ENCODE measurements at regions not wholly inside any gene's neighbourhood (a gene's known extent, or its start where the extent isn't known, plus 50 kb on each side); places are given as distances from the start of the nearest gene placed in this dataset.

DNA sequence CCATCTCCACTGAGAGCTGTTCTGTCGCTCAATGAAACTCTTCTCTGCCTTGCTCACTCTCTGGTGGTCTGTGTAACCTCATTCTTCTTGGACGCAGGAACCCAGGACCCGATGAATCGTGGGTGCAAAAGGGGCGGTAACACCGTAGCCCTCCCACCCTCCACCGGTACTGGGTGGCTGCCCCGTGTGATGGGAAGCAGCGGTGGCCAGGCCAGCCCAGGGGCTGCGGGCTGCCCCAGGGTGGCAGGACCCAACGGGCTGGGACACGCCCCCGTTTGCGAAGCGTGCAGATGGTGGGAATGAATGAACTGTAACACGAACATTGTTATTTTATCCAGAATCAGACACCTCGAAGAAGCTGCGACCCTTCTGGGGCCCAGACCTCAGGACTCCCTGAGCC is 92.3 kb upstream of the BACE2 start:
- DNase-seq (ENCODE audit: low read depth in 2 of 2), result no peak

DNA sequence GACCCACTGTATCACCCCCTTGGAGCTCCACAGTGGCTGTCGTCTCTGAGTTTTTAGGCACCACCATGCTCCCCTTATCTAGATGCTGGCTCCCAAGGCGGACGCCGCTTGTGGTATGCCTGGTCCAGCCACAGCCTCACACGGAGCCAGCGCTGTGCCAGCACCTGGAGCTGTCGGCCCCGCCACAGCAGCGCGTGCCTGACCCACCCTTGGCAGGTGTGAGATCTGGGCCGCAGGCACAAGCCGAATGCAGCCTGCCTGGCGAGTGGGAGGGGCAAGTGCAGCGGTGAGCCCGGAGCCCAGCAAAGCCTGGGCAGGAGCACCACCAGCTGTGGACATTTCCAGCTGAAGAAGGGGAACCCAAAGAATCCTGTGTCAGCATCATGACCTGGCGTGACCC is 91.9 kb upstream of the BACE2 start:
- no peak for DNase-seq (ENCODE audit: low read depth in 2 of 2)

DNA sequence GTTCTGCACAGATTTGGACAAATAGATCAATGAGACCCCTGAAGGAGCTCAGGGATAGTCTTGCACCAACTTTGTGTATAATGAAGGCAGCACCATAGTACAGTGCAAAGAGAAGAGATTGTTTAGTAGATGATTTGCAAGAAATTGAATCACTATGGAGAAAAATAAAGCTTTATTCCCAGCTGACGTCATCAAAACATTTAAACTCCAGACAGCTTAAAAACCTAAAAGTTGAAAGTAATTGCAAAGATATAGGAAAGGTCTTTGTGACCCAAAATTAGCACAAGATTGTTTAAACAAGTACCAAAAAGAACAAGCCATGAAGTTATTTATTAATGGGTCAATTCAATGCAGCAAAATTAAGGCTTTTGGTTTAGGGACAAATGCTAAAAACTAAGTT is 88.8 kb upstream of the BACE2 start:
- DNase-seq (ENCODE audit: low read depth in 2 of 2), result no peak

DNA sequence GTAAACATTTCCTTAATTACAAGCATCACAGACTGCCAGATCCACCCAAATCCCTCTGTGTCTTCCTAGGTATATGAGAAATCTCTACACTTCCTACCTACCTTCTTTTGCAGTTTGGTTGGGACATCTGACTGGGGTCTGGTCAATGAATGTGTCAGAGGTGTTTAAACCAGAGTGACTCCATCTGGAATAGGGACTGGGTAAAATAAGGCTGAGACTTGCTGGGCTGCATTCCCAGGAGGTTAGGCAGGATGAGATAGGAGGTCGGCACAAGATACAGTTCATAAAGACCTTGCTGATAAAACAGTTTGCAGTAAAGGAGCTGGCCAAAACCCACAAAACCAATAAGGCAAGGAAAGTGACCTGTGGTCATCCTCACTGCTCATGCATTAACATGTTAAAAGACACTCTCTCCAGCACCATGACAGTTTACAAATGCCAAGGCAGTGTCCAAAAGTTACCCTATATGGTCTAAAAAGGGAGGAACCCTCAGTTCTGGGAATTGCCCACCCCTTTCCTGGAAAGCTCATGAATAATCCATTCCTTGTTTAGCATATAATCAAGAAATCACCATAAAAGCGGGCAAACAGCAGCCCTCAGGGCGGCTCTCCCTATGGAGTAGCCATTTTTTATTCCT is 87.4 kb upstream of the BACE2 start:
- DNase-seq (ENCODE audit: low read depth in 2 of 2), result no peak

- no peak for DNase-seq (ENCODE audit: low read depth in 2 of 2)
These were observed 81.4 kb upstream of the BACE2 start for GRCh38 chr21:41086569-41086968.

- DNase-seq (ENCODE audit: low read depth in 2 of 2), result no peak
These were observed 77.0 kb upstream of the BACE2 start for GRCh38 chr21:41090981-41091380.

- no peak for DNase-seq (ENCODE audit: low read depth in 2 of 2)
These were observed 76.3 kb upstream of the BACE2 start for GRCh38 chr21:41091616-41092015.

GRCh38 chr21:41092312-41092711 is 75.6 kb upstream of the BACE2 start:
- no peak for DNase-seq (ENCODE audit: low read depth in 2 of 2)

GRCh38 chr21:41095983-41096382 is 72.0 kb upstream of the BACE2 start:
- no peak for DNase-seq (ENCODE audit: low read depth in 2 of 2)

- no peak for DNase-seq (ENCODE audit: low read depth in 2 of 2)
These were observed 69.9 kb upstream of the BACE2 start for GRCh38 chr21:41098076-41098475.

DNA sequence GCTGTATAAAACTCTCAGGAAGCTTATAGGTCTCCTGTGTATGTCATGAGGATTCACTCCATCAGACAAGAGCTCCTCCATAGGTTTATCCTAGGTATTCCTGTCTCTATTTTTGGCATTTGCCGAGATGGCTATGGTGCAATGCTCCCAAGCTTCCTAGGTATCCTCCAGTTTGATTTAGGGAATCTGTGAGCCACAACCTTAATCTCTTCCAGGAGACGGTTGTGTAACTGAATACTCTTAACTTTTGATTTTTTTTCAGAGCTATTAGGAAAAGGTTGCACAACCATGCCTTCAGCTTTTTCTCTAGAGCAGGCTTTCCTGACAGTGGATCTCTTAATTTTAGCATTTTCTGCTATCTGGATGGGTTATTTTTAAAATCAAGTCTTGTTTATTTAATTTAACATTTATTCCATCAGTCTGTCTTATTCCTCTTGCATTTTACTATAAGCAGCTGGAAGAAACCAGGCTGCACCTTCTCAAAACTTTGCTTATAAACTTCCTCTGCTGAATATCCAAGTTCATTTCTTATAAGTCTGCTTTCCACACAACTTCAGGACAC is 69.4 kb upstream of the BACE2 start:
- DNase-seq (ENCODE audit: low read depth in 2 of 2), result no peak

- no peak for DNase-seq (ENCODE audit: low read depth in 2 of 2)
These were observed 67.0 kb upstream of the BACE2 start for GRCh38 chr21:41100826-41101550.

DNA sequence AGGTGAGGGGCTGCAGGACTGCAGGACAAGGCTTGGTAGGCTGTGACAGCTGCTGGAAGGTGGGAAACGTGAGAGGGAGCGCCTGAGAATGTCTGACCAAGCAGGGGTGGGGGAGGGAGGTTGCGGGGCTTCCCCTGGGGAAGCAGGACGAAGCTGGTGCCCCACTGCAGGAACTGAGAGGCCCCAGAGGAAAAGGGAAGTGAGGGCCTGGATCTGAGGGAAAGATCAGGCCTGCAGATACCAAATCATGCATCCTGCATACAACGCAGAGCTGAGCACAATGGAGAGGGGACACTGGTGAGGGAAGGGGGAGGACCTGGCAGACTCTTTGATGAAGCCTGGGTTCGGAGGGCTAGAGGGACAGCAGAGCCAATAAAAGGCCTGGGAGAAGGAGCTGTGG is 65.7 kb upstream of the BACE2 start:
- no peak for DNase-seq (ENCODE audit: low read depth in 2 of 2)

DNA sequence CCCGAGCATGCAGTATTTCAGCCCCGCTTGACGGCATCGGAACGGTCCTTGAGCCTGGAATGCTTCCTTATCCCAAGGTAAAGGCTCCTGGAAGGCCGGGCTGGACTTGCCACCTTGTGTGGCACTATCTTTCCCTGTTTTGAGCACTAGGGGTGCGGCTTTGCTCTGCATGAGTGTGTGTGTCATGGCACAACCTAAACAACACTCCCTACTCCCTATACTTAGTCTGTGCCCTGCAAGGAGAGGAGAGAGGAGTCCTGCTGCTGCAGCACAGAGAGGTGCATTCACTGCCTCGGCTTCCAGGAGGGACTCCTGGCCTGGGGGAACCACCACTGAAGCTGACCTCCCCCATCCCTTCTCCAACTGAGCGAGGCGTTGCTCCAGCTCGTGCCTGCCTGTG is 60.4 kb upstream of the BACE2 start:
- DNase-seq (ENCODE audit: low read depth in 2 of 2), result no peak

DNA sequence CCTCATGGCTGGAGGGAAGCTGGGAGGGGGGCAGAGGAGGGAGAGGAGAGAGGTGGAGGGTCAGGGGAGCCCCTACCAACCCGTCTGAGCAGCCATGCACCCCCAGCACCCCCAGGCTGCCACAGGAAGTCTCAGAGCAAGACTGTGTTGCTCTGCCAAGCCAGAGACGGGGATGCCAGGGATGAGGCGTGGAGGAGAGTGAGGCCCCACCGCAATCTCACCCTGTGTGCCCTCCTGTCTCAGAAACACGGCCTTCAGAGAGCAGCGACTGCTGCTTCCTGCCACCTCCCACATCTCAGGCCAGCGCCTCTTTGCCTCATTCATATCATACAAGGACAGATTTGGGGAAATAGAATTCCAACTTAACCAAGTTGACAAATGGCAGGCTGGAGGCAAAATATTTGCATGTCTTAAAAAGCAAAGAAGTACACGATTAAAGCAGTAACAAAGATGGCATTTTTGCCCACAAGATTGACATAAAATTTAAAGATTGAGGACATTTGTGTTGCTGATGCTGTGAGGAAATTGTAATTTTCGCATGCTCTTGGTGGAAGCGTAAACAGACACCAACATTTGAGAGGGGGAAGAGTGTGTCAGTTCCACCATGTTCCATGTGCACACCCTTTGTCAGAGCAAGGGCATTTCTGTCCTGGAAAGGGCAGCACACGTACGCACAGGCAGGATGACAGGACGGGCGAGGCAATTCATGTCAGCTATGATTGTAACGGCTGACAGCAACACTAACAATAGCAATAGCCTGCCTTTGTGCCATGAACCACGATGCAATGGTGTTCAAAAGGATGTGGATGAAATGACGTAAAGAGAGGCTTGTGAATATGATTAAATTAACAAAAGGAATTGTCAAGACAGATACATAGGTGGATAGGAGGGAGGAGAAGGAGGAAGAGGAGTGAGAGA is 59.0 kb upstream of the BACE2 start:
- DNase-seq (ENCODE audit: low read depth in 2 of 2), result no peak

DNA sequence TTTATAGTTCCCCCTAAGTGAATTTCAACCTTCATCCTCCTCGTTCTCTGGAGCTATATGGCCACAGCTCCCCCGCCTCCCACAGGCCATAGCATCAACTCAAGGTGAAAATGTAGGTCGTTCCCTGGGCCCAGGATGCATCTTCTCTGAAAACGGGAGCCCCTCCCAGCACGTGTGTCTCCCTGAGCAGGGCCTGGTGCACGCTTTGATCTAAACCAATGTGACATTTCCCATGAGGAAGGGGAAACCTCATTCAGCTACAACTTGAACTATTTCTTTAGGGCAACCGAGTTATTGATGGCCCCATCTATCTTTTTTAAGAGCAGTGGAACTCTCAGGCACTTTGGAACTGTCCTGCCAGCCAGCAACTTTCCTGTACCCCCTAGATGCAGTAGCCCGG is 57.8 kb upstream of the BACE2 start:
- DNase-seq (ENCODE audit: low read depth in 2 of 2), result no peak

DNA sequence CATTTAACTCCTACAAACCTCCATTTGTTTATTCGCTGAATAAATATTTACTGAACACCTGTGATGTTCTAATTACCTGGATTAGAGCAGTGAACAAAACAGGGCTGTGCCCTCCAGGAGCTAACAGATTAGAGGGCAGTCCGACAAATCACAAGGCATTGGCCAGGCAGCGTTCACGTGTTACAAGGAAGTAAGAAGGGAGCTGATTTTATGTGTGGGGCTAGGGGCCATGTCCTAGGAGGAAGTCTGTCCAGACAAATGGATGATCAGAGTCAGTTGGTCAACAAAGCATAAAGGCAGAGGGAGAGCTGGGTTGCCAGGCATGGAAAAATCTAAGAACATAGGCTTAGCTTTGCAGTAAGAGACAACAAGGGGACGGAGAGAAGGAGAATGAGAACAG is 57.3 kb upstream of the BACE2 start:
- no peak for DNase-seq (ENCODE audit: low read depth in 2 of 2)

DNA sequence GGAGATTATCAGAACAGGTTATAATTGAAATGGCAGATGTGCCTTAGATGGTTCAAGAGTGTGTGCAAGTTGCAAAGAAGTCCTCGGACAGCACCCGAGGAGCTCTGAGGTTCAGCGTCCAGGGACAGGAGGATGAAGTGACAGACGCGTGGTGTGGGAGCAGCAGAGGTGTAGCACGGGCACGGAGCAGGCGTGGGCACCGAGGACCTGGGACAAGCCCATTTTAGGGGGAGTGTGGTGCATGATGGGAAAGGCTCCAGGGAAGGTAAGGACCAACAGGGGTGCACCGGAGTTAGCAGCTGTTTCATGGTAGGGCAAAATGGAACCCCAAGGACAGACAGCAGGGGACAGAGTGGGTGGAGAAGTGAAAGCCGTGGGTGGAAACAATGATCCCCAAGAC is 56.3 kb upstream of the BACE2 start:
- no peak for DNase-seq (ENCODE audit: low read depth in 2 of 2)

- DNase-seq (ENCODE audit: low read depth in 2 of 2), result no peak
These were observed 54.9 kb upstream of the BACE2 start for GRCh38 chr21:41112740-41113692.

- DNase-seq (ENCODE audit: low read depth in 2 of 2), result no peak
These were observed 52.1 kb upstream of the BACE2 start for GRCh38 chr21:41115851-41116250.
